Liver (tissue), 3 donors: ENCODE measurements at regions not wholly inside any gene's neighbourhood (a gene's known extent, or its start where the extent isn't known, plus 50 kb on each side); places are given as distances from the start of the nearest gene placed in this dataset.

Experiments used
- CTCF ChIP-seq: fragments of 150-350 bp; IDR thresholded peaks from 2 replicates; pipeline ENCODE4 v1.5.1; 2017; ENCODE audit warnings: improper control_type of control experiment, low read depth, low read length; ENCODE audit not compliant: missing input control
- FOXA1 ChIP-seq: IDR thresholded peaks from 2 replicates; pipeline ENCODE4 v1.6.1; 2016; ENCODE audit warnings: antibody characterized with exemption
- GABPA ChIP-seq, 2 donors: IDR thresholded peaks in 1 of 2; conservative IDR thresholded peaks in 1 of 2; 2 replicates each; pipeline ENCODE4 v1.6.1; 2016; ENCODE audit warnings: antibody characterized with exemption in 2 of 2, mild to moderate bottlenecking in 1 of 2, moderate library complexity in 1 of 2
- HNF4A ChIP-seq, 2 donors: conservative IDR thresholded peaks; 2 replicates each; pipeline ENCODE4 v1.6.1; 2016; ENCODE audit warnings: antibody characterized with exemption in 2 of 2, mild to moderate bottlenecking in 2 of 2
- JUND ChIP-seq, 2 donors: IDR thresholded peaks; 2 replicates each; pipeline ENCODE4 v1.6.1; 2016; ENCODE audit warnings: antibody characterized with exemption in 2 of 2
- RAD21 ChIP-seq, 2 donors: IDR thresholded peaks; 2 replicates each; pipeline ENCODE4 v1.6.1; 2016; ENCODE audit warnings: antibody characterized with exemption in 2 of 2, mild to moderate bottlenecking in 2 of 2
- TAF1 ChIP-seq: conservative IDR thresholded peaks from 2 replicates; pipeline ENCODE4 v1.6.1; 2016; ENCODE audit warnings: antibody characterized with exemption, mild to moderate bottlenecking
- YY1 ChIP-seq: IDR thresholded peaks from 2 replicates; pipeline ENCODE4 v1.6.1; 2016; ENCODE audit warnings: antibody characterized with exemption, mild to moderate bottlenecking
- TF ChIP-seq, protein P1 (sequence below): IDR thresholded peaks from 2 replicates; pipeline ENCODE4 v1.6.1; 2016; ENCODE audit warnings: antibody characterized with exemption
- TF ChIP-seq, protein P2 (sequence below): IDR thresholded peaks from 2 replicates; pipeline ENCODE4 v1.6.1; 2016; ENCODE audit warnings: antibody characterized with exemption, mild to moderate bottlenecking
- donor health status: healthy.
- donor health status: healthy.

DNA sequence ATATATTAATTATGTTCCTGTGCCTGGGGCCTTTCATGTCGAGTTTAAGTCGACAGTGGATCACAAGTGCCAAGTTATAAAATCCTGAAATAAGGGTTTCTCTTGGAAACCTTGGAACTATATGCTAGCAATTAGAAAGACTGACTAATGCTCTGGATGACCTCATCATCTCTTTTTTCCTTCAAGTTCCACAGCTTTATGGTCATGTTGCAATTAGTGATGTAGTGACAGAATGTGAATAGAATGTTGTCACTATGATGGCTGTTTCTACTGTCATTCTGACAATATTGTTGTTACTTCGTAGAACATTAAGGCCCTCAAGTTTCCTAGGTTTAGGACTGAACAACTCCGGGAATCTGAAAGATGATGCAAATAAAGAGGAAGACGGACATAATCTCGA, 368.0 kb upstream of the SEMA6A start:
- no peak for TF ChIP-seq CTCF
- TF ChIP-seq YY1: no peak
- no peak for TF ChIP-seq FOXA1
- no peak for TF ChIP-seq GABPA (IDR thresholded peaks at IDR 0.05 in 1 of 2, conservative IDR thresholded peaks at IDR 0.05 in 1 of 2)
- no peak for TF ChIP-seq TAF1
- no peak for TF ChIP-seq RAD21 (IDR thresholded peaks at IDR 0.05)
- no peak for TF ChIP-seq HNF4A (conservative IDR thresholded peaks at IDR 0.05)
- TF ChIP-seq JUND (IDR thresholded peaks at IDR 0.05): no peak
- TF ChIP-seq, protein P1, sequence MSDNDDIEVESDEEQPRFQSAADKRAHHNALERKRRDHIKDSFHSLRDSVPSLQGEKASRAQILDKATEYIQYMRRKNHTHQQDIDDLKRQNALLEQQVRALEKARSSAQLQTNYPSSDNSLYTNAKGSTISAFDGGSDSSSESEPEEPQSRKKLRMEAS: no peak
- TF ChIP-seq, protein P2, sequence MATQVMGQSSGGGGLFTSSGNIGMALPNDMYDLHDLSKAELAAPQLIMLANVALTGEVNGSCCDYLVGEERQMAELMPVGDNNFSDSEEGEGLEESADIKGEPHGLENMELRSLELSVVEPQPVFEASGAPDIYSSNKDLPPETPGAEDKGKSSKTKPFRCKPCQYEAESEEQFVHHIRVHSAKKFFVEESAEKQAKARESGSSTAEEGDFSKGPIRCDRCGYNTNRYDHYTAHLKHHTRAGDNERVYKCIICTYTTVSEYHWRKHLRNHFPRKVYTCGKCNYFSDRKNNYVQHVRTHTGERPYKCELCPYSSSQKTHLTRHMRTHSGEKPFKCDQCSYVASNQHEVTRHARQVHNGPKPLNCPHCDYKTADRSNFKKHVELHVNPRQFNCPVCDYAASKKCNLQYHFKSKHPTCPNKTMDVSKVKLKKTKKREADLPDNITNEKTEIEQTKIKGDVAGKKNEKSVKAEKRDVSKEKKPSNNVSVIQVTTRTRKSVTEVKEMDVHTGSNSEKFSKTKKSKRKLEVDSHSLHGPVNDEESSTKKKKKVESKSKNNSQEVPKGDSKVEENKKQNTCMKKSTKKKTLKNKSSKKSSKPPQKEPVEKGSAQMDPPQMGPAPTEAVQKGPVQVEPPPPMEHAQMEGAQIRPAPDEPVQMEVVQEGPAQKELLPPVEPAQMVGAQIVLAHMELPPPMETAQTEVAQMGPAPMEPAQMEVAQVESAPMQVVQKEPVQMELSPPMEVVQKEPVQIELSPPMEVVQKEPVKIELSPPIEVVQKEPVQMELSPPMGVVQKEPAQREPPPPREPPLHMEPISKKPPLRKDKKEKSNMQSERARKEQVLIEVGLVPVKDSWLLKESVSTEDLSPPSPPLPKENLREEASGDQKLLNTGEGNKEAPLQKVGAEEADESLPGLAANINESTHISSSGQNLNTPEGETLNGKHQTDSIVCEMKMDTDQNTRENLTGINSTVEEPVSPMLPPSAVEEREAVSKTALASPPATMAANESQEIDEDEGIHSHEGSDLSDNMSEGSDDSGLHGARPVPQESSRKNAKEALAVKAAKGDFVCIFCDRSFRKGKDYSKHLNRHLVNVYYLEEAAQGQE: no peak
